Heart left ventricle (tissue), 13 donors: ENCODE measurements at regions not wholly inside any gene's neighbourhood (a gene's known extent, or its start where the extent isn't known, plus 50 kb on each side); places are given as distances from the start of the nearest gene placed in this dataset.

ENCODE experiments used
- POLR2A ChIP-seq, 2 donors: fragments of 450-650 bp; IDR thresholded peaks; one replicate each; pipeline ENCODE4 v1.6.1; 2017; ENCODE audit warnings: antibody characterized with exemption in 2 of 2, mild to moderate bottlenecking in 2 of 2, moderate library complexity in 2 of 2
- TF ChIP-seq, protein P1 (sequence below), 12 donors: fragments of 200-600 bp; sonication (generic) in 4 of 12; IDR thresholded peaks; one replicate each; pipeline versions ENCODE4 v1.5.0 to v1.8.0; 2018 to 2022; ENCODE audit warnings: antibody characterized with exemption in 12 of 12, mild to moderate bottlenecking in 5 of 12
- donor health status: ischemic (EF 13 %, LVEDD 7.1; RV severe dilation, severe dysfunction).
- donor health status: DM: no; HTN: yes; CAD: no.
- donor health status: DM: no; HTN: no; CAD: no.
- donor health status: ischemic (EF 25% LVEDD 6.9; RV normal size, moderate dysfunction).
- donor health status: ischemic (EF 25% LVEDD 5.7; RV mildly dilated, moderate dysfunction).
- donor health status: ischemic (EF 35%, LVEDD 5.7; RV mildly dilated, moderate dysfunction).
- donor health status: nonischemic (EF 11% LVEDD 7.7; RV severe dilation, severe dysfunction).
- donor health status: DM: yes; HTN: yes; CAD: no.
- donor health status: PGD.
- donor health status: ischemic (EF 29% LVEDD 5.4; RV normal size, mild dysfunction).
- donor health status: nonischemic (EF 23%, LVEDD 6.1; RV moderate dilation, normal function).

- TF ChIP-seq, protein P1, sequence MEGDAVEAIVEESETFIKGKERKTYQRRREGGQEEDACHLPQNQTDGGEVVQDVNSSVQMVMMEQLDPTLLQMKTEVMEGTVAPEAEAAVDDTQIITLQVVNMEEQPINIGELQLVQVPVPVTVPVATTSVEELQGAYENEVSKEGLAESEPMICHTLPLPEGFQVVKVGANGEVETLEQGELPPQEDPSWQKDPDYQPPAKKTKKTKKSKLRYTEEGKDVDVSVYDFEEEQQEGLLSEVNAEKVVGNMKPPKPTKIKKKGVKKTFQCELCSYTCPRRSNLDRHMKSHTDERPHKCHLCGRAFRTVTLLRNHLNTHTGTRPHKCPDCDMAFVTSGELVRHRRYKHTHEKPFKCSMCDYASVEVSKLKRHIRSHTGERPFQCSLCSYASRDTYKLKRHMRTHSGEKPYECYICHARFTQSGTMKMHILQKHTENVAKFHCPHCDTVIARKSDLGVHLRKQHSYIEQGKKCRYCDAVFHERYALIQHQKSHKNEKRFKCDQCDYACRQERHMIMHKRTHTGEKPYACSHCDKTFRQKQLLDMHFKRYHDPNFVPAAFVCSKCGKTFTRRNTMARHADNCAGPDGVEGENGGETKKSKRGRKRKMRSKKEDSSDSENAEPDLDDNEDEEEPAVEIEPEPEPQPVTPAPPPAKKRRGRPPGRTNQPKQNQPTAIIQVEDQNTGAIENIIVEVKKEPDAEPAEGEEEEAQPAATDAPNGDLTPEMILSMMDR (IDR thresholded peaks at IDR 0.05): no peak
- TF ChIP-seq POLR2A (IDR thresholded peaks at IDR 0.05): no peak
Measured at GRCh38 chr6:123687864-123688263, 51.1 kb upstream of the TRDN start.
